ENCODE measurements at regions not wholly inside any gene's neighbourhood (a gene's known extent, or its start where the extent isn't known, plus 50 kb on each side); places are given as distances from the start of the nearest gene placed in this dataset.

DNA sequence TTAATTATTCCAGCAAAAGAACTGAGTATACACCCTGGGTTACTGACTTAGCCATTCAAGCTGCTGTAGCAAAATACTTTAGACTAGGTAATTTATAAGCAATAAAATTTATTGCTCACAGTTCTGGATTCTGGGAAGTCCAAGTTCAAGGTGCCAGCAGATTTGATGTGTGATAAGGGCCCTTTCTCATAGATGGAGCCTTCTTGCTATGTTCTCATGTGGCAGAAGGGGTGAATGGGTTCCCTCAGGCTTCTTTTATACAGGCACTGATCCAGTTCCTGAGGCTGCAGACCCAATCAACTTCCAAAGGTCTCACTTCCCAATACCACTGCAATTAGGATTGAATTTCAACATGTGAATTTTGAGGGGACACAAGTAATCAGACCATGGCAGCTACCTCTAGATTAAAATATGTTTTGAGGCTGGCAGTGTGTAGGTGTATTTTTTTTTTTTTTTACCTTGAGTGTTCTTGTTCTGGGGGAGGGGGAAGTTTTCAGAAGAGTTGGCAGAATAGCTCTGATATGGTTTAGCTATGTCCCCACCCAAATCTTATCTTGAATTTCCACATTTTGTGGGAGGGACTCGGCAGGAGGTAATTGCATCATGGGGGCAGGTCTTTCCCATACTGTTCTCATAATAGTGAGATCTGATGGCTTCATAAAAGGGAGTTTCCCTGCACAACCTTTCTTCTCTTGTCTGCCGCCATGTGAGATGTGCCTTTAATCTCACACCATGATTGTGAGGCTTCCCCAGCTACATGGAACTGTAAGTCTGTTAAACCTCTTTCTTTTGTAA is 178.2 kb downstream of the RASSF9 start:
- TF ChIP-seq, protein P1, sequence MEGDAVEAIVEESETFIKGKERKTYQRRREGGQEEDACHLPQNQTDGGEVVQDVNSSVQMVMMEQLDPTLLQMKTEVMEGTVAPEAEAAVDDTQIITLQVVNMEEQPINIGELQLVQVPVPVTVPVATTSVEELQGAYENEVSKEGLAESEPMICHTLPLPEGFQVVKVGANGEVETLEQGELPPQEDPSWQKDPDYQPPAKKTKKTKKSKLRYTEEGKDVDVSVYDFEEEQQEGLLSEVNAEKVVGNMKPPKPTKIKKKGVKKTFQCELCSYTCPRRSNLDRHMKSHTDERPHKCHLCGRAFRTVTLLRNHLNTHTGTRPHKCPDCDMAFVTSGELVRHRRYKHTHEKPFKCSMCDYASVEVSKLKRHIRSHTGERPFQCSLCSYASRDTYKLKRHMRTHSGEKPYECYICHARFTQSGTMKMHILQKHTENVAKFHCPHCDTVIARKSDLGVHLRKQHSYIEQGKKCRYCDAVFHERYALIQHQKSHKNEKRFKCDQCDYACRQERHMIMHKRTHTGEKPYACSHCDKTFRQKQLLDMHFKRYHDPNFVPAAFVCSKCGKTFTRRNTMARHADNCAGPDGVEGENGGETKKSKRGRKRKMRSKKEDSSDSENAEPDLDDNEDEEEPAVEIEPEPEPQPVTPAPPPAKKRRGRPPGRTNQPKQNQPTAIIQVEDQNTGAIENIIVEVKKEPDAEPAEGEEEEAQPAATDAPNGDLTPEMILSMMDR (IDR thresholded peaks at IDR 0.05; ENCODE audit: insufficient read depth, low read depth, low read length), result no peak
- TF ChIP-seq EZH2 (IDR thresholded peaks at IDR 0.05; ENCODE audit: insufficient read depth, low read length), result no peak

Measured in astrocyte (in vitro differentiated cells and primary cell).